ENCODE measurements at regions not wholly inside any gene's neighbourhood (a gene's known extent, or its start where the extent isn't known, plus 50 kb on each side); places are given as distances from the start of the nearest gene placed in this dataset.

- no peak for DNase-seq
These were observed 75.2 kb upstream of the MYL2 start for GRCh38 chr12:110995615-110996014.

GRCh38 chr12:110995016-110995415 lies 74.6 kb upstream of the MYL2 start:
- no peak for DNase-seq

GRCh38 chr12:110993434-110993833 lies 73.1 kb upstream of the MYL2 start:
- DNase-seq: no peak

- DNase-seq: no peak
These were observed 72.5 kb upstream of the MYL2 start for GRCh38 chr12:110992909-110993308.

GRCh38 chr12:110983811-110984210 lies 63.4 kb upstream of the MYL2 start:
- no peak for DNase-seq

GRCh38 chr12:110972866-110973265 lies 52.5 kb upstream of the MYL2 start:
- peak; percentile 9 for DNase-seq

GRCh38 chr12:110971936-110972335 lies 51.6 kb upstream of the MYL2 start:
- no peak for DNase-seq

GRCh38 chr12:110971189-110971920 lies 51.0 kb upstream of the MYL2 start:
- no peak for DNase-seq

All from stimulated activated CD4-positive, alpha-beta T cell treated with anti-CD3 and anti-CD28 coated beads, Interleukin-15, amount 100 ng/mL, for 24 hours (primary cell).